Femur (tissue), 1 donor: ENCODE measurements at regions not wholly inside any gene's neighbourhood (a gene's known extent, or its start where the extent isn't known, plus 50 kb on each side); places are given as distances from the start of the nearest gene placed in this dataset.

ENCODE experiments used
- DNase-seq: peaks from one replicate; pipeline ENCODE4 v3.0.0-alpha.2; 2017

DNA sequence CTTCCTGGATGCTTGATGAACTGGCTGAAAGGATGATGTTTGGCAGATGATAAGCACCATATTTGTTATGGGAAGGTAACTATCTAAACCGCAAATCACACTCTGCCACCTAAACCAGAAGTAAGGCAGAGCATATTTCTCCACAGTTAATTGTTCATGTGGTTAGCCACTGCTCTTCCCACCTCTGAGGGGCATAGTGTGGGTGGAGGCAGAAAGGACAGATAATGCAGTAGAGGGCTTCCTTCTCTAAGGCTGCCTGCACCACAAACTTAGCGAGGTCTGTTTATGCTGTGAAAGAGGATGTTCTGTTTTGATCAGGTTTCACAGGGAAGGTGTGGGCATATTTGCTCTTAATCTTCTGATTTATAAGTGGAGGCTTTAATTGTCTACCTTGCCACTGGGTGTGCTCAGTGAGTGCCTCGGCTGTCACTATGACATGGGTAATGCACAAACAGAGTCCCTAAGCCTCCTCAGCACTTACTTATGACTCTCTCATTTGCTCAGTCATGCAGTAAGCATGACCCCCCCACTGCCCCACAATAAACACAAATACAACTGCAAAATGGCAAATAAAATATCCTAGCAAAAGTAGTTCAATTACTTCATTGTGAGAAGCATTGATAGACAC is 401.0 kb downstream of the TMA16 start:
- no peak for DNase-seq

DNA sequence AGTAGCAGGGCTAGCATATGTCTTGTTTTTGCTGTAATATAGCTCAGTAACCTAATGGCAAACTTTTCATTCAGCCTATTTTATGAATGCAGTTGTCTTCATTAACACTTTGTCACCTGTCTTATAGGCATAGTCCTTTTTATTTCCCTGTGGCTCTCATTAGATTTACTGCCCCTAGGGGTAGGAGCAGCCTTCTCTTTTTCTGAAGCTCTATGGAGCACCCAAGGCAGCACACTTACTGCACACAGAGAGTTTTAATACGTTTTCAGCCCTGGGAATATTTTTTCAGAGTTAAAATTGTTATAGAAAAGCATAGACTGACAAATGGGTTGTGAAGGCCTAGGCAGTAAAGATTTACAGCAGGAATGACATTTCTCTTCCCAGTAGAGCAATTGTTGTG is 406.8 kb downstream of the TMA16 start:
- DNase-seq = no peak

DNA sequence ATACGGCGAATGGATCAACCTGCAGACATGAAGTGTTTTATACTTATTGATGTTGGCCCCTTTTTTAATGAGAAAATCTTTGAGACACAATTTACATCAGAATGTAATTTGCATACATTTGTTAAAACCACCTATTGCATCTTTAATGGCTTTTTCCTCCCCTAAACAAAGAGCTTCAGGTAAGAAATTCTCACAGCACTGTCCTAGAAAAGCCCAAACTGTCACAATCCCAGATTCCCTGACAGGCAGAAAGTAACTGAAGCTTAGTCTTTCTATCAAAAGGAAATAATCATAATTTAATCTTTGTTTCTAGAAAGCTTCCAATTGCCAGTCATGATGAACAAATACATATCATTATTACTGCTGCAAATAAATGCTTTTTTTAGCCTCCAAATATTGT is 407.9 kb downstream of the TMA16 start:
- no peak for DNase-seq

DNA sequence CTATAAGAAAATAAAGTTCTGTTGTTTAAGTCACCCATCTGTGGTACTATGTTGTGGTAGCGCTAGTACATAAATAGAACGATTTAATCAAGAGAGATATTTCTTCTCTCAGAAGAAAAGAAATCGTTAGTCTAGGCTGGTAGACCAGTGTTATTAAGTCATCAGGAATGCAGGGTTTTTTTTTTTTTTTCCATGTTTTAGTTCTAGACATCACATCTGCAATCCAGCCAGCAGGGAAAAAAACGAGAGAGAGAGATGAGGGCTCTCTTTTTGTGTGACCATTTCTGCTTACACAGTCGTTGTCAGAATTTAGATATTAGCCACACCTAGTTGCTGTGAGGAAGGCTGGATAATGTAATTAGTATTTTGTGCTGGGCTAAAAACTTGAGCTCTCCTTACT is 417.4 kb downstream of the TMA16 start:
- DNase-seq = no peak

DNA sequence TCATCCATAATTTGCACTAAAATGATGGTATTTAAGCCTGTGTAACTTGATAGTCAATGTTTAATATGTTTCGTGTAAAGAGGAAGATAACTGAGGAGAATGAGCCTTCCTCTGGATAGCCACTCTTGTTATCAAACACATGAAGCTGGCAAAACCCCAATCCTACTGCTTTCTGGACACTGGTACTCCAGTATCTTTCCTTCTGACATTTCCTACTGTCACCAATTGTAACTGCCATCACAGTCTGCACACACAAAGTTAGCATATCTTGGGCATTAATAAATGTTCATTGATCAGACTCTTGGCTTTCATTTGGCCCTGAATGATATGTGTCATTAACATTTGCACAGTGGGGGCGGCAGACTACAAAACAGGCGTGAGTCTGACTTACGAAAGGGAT is 419.1 kb downstream of the TMA16 start:
- DNase-seq = no peak

DNA sequence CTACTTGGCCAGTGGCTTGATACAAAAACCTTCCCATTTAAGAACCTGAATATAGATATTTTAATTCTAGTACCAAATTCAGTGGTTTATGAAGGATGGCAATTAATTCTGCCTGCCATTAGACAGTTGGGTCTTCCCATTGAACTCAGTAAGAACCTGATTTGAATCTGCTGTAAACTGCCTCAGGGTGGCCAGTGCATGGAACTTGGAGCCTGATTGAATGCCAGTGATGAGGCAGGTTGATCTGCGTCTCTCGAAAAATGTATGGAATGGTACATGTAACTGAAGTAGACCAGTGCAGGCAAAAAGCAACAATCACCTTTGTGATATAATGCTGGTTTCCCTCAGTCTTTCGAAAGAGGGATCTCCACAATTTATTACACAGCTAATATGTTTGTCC is 421.4 kb downstream of the TMA16 start:
- no peak for DNase-seq

DNA sequence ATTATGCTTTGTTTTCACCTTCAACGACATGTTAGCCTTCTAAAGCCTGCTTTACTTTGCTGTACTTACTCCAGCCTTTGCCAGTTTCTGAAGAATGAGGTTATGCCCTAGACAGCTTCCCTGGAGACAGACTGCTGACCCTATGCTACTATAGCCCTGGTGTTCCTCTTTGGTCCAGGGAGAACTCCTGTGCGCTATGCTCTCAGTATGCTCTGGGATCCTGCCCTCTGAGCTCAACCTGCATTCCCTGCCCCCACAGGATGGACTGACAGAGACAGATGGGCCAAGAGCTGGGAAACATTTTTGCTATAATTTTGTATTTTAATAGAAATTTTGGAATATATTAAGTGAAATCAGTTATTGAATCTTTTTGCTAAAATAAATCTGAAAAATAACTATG is 425.9 kb downstream of the TMA16 start:
- no peak for DNase-seq

DNA sequence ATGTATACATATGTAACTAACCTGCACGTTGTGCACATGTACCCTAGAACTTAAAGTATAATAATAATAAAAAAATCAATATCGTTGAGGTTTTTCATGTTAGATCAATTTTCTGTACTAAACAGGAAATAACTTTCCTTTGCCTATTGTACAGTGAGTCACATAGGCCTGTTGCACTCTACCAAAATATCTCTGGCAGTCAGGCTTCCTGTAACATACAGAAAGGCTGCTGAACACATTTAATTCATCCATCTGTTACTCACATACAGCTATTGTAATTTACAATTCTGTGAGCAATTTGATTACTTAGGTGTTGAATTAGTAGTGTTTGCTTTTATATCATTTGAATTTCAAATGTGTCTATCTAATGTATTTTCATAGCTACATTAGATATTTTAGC is 427.8 kb downstream of the TMA16 start:
- DNase-seq = no peak

DNA sequence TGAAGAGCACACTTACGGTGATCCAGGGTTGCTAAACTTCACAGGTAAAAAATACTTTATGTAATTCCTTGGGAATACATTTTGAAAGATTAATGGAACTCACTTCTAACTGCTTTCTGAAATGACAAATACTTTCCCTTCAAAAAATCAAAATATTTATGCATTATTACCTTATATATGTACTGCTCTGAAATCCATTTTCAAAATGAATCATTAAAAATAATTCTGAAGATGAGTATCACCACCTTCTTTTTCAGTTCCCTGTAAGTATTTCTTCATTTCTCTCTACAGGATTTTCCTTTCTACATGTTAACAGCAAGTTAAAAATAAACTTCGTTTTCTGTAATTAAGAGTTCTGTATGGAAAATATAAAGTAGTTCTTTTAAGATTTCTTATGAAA is 428.6 kb downstream of the TMA16 start:
- no peak for DNase-seq

DNA sequence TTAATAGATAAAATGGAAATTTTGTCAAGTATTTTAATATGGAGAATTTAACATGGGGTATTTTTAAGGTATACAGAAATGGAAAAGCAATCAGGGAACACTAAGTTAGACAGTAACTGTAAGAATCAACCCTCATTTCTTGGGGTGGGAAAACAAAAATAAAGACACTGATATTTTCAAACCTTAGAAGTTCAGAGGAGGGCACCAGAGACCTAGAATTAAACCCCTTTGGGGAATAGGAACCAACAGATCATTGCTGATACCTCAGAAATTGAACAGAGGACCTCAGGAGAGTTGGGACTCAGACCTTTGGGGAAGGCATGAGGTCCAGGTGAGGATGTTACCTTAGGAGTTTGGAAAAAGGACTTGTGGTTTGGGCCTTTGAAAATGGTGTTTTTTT is 435.6 kb downstream of the TMA16 start:
- no peak for DNase-seq

DNA sequence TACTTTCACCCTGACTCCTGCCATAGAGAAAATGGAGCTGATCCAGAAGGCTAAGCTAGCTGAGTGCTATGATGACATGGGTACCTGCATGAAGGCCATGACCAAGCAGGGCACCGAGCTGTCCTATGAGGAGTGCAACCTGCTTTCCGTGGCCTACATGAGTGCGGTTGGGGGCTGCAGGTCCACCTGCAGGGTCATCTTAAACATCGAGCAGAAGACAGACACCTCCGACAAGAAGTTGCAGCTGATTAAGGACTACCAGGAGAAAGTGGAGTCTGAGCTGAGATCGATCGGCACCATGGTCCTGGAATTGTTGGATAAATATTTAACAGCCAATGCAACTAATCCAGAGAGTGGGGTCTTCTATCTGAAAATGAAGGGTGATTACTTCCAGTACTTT is 438.0 kb downstream of the TMA16 start:
- no peak for DNase-seq

DNA sequence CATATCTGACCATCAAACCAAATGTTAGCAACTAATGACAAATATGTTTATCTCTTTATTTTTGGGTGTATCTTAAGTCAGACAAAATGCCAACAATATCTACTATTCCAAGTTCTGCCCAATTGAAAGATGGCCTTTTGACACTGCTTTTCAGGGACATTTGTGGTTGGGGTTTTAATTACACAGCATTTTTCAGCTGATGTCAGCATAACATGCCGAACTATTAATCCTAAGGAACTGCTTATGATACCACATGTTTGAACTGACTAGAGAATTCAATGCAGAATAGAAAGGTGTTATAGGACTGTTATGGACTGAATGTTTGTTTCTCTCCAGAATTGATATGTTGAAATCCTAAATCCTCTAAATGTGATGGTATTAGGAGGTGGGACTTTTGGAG is 445.1 kb downstream of the TMA16 start:
- DNase-seq = no peak

DNA sequence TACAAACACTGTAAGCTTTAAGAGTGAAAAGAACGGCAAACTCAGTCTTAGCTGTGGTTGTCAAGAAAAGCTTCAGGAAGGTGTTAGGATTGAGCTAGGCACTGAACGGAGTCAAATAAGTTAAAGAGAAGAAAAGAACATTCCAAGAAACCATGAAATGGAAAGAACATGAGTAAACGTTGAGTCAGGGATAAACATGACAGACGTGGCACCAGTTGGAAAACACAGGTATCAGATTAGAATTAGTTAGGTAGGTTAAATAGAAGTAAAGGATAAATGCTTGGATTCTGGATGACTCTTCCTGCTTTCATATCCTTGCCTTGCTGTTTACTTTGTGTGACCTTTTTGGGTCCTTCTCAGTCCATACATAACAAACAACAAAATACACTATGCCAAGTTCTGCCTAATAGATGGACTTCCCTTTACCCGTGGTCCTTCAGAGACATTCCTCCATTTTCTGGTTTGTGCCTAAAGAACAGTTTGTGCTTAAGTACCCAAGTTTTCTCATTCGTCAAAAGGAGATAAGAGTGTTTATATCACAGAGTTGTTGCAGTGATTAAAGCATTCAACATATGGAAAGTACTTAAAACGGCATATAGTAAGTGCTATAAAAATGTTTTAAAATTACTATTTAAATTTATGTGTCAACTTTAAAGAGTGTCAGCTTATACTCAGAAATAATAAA is 446.9 kb downstream of the TMA16 start:
- no peak for DNase-seq

DNA sequence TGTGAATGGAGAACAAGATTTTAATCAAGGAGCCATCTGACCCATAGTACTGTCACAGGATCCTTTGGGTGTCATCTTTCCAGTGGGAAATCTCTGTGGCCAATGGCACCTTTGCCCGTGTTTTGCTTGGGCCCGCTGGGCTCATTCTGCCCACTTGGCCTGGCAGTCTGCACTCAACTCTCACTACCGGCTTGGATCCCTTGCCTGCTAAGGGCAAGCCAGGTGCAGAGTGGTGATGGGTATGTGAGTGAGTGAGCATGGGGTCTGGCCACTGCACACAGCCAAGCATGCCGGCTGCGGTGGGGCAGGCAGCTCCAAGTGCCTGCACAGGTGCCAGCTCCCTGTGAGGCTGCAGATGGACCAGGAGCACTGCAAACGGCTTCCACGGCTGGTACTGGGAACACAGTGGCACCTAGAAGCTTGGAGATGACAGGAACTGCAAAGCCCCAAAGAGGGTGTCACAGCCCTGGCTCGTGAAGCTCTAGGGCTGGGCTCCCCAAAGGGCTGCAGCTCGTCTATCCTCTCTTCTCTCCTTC is 454.5 kb downstream of the TMA16 start:
- DNase-seq = no peak

DNA sequence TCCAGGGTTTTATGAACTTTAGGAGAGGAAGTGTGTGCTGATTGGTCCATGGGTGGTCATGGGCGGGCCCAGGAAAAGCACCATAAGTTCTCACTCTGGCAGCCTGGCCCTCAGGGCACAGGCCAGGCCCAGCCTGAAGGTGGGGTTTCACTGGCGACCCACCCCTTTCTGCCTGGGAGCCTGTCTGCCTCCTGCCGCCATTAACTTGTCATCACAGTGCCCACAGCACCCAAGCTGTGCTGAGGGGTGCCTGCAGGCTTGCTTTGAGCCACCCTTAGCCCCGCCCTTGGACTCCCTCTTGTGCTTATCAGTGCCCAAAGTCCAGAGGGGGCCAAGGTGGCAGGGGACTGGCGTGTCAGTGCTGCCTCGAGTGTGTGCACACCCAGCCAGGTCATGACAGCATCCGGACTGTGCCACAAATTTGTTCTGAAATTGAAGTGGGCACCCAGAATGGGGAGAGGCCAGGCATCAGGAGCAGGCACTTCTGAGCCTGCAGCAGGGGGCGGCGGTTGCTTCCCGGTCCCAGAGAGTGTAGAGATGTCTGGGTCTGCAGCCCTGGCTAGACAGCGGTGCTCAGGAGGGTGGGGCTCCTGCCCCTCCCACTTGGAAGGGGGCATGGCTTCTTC is 455.6 kb downstream of the TMA16 start:
- DNase-seq = no peak

DNA sequence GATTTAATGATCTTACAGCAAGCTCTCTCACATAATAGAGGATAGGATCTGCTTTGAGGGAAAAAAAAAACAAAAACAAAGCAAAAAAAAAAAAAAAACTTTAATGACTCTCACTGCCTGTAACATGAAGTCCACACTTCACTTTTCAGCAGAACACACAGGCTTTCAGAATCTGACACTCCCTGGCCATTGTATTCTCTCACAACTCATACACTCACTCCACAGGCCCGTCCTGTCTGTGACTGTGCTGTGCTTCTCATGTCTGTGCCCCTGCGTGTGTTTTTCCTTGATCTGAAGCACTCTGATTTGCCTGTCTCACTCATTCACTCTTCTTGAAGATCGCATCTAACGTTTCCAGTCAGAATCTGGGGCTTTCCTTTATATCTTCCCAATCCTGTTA is 460.8 kb downstream of the TMA16 start:
- DNase-seq = no peak

DNA sequence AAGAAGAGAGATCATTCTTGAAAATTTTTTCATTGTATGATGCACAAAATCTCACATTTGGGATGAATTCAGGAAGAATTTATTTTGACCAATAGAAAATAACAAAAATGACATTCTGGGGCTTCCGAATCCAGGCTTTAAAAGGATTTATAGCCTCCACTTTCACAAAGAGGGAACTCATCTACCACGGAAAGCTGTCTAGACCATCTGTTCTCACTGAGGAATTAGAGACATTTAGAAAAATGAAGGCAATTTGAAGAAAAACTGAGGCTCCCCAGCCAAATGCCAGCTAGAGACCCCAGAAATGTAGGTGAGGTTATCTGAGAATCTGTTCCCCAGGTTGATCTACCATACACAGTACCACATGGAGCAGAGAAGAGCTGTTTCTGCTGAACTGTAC is 464.3 kb downstream of the TMA16 start:
- no peak for DNase-seq

DNA sequence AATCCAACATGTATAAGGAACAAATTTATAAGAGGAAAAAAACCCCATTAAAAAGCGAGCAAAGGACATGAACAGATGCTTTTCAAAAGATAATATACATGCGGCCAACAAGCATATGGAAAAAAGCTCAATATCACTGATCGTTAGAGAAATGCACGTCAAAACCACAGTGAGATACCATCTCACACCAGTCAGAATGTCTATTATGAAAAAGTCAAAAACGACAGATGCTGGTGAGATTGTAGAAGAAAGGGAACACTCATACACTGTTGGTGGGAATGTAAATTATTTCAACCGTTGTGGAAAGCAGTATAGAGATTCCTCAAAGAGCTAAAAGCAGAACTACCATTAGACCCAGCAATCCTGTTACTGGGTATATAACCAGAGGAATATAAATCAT is 465.4 kb downstream of the TMA16 start:
- no peak for DNase-seq

DNA sequence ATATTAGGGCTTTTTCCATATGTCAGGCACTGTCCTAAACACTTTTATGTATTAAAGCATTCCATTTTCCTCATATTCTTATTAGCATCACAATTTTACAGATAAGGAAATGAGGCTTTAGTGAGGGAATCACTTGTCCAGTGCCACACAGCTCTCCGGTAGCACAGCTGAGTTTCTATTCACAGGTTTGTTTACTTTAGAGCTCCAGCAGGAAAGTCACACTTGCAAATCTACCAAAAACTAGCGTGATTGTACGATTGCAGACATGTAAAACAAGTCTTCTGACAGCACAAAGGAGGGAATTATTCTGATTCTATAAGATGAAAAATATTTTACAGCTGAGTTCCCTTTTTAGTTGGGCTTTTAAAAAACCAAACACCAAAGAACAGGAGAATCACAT is 472.1 kb downstream of the TMA16 start:
- DNase-seq = no peak

DNA sequence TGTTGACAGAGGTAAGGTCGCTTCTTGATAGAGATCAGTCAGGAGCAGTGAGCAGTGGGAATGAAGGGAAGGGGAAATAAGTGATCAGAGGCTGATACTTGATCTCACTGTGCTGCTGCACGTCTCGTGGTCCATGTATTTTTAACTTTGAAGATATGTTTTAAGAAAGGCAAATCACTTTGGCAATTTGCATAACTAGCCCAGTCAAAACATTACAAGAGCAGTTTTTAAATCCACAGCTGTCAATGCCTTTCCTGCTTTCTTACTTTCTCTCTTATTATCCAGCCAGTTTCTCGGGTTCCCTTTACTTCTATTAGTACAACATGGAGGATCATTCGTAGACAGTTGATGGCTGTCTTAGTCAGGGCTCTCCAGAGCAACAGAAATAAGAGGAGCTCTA is 472.8 kb downstream of the TMA16 start:
- DNase-seq = no peak

DNA sequence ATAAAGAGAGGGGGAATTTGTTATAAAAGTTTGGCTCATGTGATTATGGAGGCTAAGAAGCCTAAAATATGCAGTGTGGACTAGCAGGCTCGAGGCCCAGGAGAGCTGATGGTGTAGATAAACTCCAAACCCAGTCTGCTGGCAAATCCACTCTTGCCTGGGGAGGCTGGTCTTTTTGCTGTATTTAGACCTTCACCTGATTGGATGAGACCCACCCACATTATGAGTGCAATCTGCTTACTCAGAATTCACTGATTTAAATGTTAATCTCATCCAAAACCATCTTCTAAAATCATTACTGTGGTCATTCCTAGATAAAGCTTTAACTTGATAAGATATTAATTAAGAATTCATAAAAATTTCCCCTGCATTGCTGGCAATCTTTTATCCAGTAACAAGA is 473.2 kb downstream of the TMA16 start:
- DNase-seq = no peak

DNA sequence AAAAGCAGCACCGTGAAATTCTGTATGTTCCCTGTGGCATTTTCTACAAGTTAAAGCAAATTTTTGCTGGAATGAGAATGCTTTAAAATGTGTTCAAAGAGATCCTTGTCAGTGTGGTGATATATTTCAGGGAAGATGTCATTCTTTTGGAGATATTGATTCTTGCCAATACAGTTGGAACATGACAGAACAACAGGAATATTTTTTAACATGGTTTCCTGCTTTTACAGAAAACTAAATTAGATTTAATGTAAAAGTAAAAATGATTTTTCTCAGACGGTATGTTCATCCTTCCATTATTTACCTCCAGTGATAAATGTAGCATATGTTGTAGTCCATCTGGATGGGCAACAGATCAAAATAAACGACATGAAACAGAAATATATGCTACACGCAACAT is 474.8 kb downstream of the TMA16 start:
- no peak for DNase-seq

DNA sequence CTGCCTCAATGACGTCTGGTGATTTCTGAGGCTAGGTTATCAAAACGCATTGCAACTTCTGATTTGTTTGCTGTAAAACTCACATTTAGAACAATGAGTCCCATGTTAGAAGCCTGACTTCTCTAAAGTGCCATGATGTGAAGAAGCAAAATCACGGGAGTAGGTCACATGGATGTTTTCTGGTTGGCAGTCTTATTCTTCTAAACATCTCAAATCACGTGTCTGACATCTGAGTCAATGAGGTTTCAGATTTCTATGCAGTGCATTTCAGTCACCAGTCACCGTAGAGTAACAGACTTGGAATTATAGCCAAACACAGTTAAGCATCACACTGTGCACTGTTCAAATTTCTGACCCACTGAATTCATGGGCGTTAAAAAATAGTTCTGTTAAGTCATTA is 482.1 kb downstream of the TMA16 start:
- DNase-seq = no peak

DNA sequence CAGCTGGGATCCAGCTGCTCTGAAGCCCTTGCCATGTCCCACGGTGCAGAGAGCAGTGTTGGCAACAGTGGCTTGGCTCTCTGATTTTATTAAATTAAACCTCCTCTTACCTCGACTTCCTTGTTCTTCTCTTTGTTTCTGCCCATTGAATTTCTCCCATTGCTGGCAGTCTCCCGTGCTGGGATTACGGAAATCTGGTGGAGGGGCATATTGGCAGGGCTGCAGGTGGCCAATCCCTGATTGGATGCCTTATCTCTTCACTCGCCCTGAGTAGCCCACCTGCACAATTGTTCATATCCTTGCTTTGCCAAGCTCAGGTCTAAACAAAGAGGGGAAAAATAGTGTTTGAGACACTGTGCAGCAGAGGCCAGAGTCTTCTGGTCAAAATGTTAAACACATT is 493.9 kb downstream of the TMA16 start:
- DNase-seq = no peak

DNA sequence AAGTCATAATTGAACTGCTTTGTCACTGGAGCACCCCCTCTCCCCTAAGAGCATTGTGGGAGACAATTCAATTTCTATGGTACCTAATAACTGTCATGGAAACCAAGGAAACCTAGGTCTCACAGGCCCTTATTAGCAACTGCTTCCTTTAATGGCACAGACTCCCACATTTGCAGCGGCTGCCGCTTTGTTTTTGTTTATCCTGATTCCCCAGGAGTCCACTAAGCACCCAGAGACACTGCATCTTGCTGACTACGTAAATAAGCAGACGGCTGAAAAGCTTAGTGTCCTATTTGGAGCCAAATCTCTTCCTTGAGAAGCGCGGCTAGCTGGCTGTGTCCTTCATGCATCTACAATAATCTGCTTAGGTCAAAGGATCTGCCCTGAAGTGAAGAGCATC is 494.4 kb downstream of the TMA16 start:
- DNase-seq = peak; percentile 21
